Endothelial cell of hepatic sinusoid (primary cell): ENCODE measurements at regions not wholly inside any gene's neighbourhood (a gene's known extent, or its start where the extent isn't known, plus 50 kb on each side); places are given as distances from the start of the nearest gene placed in this dataset.
"Not testable (repeated sequence)": the region's sequence is repeated elsewhere in the genome, so short reads cannot be mapped to it uniquely, and the experiment has no call there.

Experiments
- in situ Hi-C: cut with HindIII; loops from 2 replicates; pipeline ENCODE4 v1.10.0; 2017; ENCODE audit warnings: low sequenced_read_pairs

GRCh38 chr18:63071701-63072141 is 247.8 kb downstream of the BCL2 start:
- in situ Hi-C loops: no loop called here

- in situ Hi-C loops: no loop called here
These were observed 248.6 kb downstream of the BCL2 start for GRCh38 chr18:63070767-63071502.

GRCh38 chr18:63069496-63069895 is 250.1 kb downstream of the BCL2 start:
- in situ Hi-C loops: no loop called here

- in situ Hi-C loops: no loop called here
These were observed 251.6 kb downstream of the BCL2 start for GRCh38 chr18:63067939-63068338.

GRCh38 chr18:63065172-63065571 is 254.4 kb downstream of the BCL2 start:
- in situ Hi-C loops: no loop called here

- in situ Hi-C loops: no loop called here
These were observed 256.4 kb downstream of the BCL2 start for GRCh38 chr18:63063171-63063570.

- in situ Hi-C loops: no loop called here
These were observed 257.3 kb downstream of the BCL2 start for GRCh38 chr18:63062246-63062645.

- in situ Hi-C loops: no loop called here
These were observed 258.3 kb downstream of the BCL2 start for GRCh38 chr18:63061303-63061702.

- in situ Hi-C loops: no loop called here
These were observed 261.0 kb downstream of the BCL2 start for GRCh38 chr18:63058521-63058920.

GRCh38 chr18:63057707-63058106 is 261.9 kb downstream of the BCL2 start:
- in situ Hi-C loops: no loop called here

GRCh38 chr18:63054901-63055584 is 264.5 kb downstream of the BCL2 start:
- in situ Hi-C loops: no loop called here

- in situ Hi-C loops: no loop called here
These were observed 267.6 kb downstream of the BCL2 start for GRCh38 chr18:63051928-63052327.

- in situ Hi-C loops: not testable (repeated sequence)
These were observed 268.7 kb downstream of the BCL2 start for GRCh38 chr18:63050667-63051395.

- in situ Hi-C loops: loop anchor here (5.0 kb wide), 1 partner anchor 66 kb away; no protein-coding TSS in a partner anchor
These were observed 273.2 kb downstream of the BCL2 start for GRCh38 chr18:63046375-63046774.

- in situ Hi-C loops: no loop called here
These were observed 276.1 kb downstream of the BCL2 start for GRCh38 chr18:63043516-63043915.

GRCh38 chr18:63042351-63042750 is 277.2 kb downstream of the BCL2 start:
- in situ Hi-C loops: no loop called here

- in situ Hi-C loops: no loop called here
These were observed 278.7 kb downstream of the BCL2 start for GRCh38 chr18:63040788-63041410.

- in situ Hi-C loops: no loop called here
These were observed 282.1 kb downstream of the BCL2 start for GRCh38 chr18:63037491-63037890.

GRCh38 chr18:63031375-63031774 is 288.2 kb downstream of the BCL2 start:
- in situ Hi-C loops: no loop called here
